ENCODE measurements at regions not wholly inside any gene's neighbourhood (a gene's known extent, or its start where the extent isn't known, plus 50 kb on each side); places are given as distances from the start of the nearest gene placed in this dataset.
"Not testable (repeated sequence)": the region's sequence is repeated elsewhere in the genome, so short reads cannot be mapped to it uniquely, and the experiment has no call there.

DNA sequence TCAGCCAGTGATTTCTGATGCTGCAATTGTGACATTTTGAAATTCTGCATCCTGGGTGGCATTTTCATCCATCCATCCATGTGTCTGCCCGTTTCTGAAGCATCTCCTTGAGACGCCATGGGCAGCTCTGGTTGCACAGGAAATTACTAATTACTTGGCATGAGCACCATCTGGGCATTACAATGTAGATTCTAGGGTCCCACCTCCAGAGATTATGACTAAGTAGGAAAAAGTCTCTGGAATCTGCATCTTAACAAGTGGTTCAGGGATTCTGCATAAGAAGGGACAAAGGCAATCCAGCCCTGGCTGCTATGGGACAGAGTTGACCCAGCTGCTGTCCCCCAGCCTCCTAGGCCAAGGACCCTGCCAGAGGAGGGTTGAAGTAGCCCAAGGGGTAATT, 65.3 kb downstream of the CUZD1 start:
- Mint-ChIP-seq H3K4me1 (no peaks in the 10 kb centered on the region), H3K27ac (no peak overlapping the region), H3K9me3 (no peaks in the 10 kb centered on the region), H3K4me3 (no peak overlapping the region), H3K36me3 (no peaks in the 10 kb centered on the region)
- ATAC-seq (no peak), DNase-seq (ENCODE audit: low spot score in 2 of 2) (no peak)

DNA sequence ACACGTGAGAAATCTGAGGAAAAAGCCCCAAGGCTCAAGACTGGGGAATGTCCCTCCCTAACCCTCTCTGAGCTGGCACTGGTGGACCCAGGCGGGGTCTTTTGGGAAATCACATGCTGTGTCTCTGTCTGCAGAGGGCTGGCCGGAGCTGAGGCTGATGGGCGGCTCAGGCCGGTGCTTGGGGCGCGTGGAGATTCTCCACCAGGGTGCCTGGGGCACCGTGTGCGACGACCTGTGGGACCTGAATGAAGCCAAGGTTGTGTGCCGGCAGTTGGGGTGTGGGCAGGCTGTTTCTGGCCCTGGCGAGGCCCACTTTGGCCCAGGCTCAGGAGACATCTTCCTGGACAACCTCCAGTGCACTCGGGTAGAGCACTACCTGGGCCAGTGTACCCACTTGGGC, 65.7 kb downstream of the CUZD1 start:
- no peaks in the 10 kb centered on the region for H3K36me3 Mint-ChIP-seq
- H3K9me3 Mint-ChIP-seq, result no peaks in the 10 kb centered on the region
- ATAC-seq (peak; percentile 14), DNase-seq (ENCODE audit: low spot score in 2 of 2) (no peak)
- no peaks in the 10 kb centered on the region for H3K4me1 Mint-ChIP-seq
- H3K27ac Mint-ChIP-seq, result no peak overlapping the region
- no peak overlapping the region for H3K4me3 Mint-ChIP-seq

DNA sequence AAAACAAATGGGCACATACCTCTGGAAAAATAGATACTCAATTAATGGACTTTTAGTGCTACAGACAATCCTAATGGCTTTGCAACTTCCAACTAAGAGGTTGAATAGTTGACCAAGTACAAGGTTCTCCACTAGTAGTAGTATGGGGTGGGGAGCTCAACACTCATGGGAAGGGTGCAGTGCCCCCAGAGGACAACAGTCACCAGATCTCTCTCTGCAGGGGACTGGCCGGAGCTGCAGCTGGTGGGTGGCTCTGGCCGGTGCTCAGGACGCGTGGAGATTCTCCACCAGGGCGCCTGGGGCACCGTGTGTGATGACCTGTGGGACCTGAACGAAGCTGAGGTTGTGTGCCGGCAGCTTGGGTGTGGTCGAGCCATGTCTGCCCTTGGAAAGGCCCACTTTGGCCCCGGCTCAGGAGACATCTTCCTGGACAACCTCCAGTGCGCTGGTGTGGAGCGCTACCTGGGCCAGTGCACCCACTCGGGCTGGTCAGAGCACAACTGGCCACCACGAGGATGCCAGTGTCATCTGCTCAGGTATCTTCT, 68.1 kb downstream of the CUZD1 start:
- peaks cover 2% of the 10 kb centered on the region for H3K9me3 Mint-ChIP-seq
- ATAC-seq, result no peak
- no peak overlapping the region for H3K27ac Mint-ChIP-seq
- H3K36me3 Mint-ChIP-seq, result no peaks in the 10 kb centered on the region
- no peak for DNase-seq (ENCODE audit: low spot score in 2 of 2)
- no peaks in the 10 kb centered on the region for H3K4me1 Mint-ChIP-seq
- no peak overlapping the region for H3K4me3 Mint-ChIP-seq

DNA sequence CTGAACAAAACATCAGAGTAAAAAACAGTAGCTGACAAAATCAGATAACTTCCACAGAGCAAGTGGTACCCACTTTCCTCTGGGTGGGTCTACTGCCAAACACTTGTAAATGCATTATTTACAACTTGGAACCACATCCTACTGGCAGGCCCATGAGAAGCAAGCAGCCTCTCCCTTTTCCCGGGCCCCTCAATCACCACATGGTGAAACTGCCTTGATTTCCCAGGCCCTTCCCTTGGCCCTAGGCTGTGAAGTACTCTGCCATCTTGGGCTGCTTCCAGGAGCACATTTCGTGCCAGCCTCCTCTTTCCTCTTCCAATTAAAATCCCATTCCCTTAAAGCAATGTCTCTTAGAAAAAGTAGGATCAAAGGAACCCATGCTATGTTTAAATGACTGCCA, 71.4 kb downstream of the CUZD1 start:
- Mint-ChIP-seq H3K27ac (no peak overlapping the region), H3K9me3 (peaks cover 2% of the 10 kb centered on the region), H3K36me3 (no peaks in the 10 kb centered on the region), H3K4me3 (no peak overlapping the region), H3K4me1 (no peaks in the 10 kb centered on the region)
- ATAC-seq (no peak), DNase-seq (ENCODE audit: low spot score in 2 of 2) (no peak)

GRCh38 chr10:122771404-122771803, 71.8 kb upstream of the C10orf120 start:
- H3K9me3 Mint-ChIP-seq; H3K4me3 Mint-ChIP-seq; DNase-seq (ENCODE audit: low spot score in 2 of 2); H3K36me3 Mint-ChIP-seq; H3K4me1 Mint-ChIP-seq; H3K27ac Mint-ChIP-seq; ATAC-seq: not testable (repeated sequence)

DNA sequence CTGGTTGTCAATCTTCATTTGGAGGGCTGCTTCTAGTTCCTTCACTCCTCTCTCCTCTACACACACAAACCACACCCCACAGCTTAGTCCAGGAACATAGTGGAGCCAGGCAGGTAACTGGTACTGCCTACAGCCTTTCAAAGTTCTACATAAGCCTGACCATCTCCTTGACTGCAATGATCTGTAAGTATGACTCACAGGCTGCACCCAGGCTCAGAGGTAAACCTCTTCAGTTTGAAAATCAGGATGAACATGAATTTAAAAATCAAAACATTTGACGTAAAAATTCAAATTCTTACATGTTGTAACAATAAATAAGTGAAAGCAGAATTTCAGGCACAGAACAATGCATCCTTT, 68.7 kb upstream of the C10orf120 start:
- no peak overlapping the region for H3K4me3 Mint-ChIP-seq
- DNase-seq (ENCODE audit: low spot score in 2 of 2), result no peak
- no peaks in the 10 kb centered on the region for H3K9me3 Mint-ChIP-seq
- H3K36me3 Mint-ChIP-seq, result no peaks in the 10 kb centered on the region
- H3K27ac Mint-ChIP-seq, result no peak overlapping the region
- no peak for ATAC-seq
- no peaks in the 10 kb centered on the region for H3K4me1 Mint-ChIP-seq

DNA sequence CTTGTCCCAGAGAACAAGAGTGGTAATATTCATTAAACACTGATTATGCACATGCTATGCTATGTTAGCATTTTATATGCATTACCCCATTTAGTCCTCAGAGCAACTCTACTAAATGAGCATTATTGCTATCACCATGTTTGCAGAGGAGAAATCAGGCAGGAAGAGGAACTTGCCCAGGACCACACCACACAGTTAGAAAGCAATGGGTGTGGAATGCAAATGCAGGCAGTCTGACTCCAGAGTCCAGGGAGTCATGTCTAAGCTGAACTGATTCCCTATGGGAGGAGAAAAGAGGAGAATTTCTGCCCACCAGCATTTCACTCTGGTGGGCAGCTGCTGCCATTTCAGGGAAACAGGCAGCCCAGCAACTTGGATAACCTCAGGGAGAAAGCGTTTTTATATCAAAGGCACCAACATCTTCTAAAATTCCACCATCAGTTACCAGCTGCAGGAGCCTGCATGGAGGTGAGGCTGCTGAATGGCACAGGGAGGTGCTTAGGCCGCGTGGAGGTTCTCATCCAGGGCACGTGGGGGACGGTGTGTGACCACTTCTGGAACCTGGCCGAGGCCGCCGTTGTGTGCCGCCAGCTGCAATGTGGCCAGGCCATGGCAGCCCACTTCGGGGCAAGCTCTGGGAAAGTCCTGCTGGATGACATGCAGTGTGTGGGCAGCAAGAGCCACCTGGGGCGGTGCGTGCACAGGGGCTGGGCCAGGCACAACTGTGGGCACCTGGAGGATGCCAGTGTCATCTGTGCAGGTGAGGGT, 68.2 kb upstream of the C10orf120 start:
- no peak overlapping the region for H3K4me3 Mint-ChIP-seq
- H3K36me3 Mint-ChIP-seq, result no peaks in the 10 kb centered on the region
- no peak overlapping the region for H3K27ac Mint-ChIP-seq
- H3K4me1 Mint-ChIP-seq, result no peaks in the 10 kb centered on the region
- no peaks in the 10 kb centered on the region for H3K9me3 Mint-ChIP-seq
- ATAC-seq (no peak), DNase-seq (ENCODE audit: low spot score in 2 of 2) (no peak)

DNA sequence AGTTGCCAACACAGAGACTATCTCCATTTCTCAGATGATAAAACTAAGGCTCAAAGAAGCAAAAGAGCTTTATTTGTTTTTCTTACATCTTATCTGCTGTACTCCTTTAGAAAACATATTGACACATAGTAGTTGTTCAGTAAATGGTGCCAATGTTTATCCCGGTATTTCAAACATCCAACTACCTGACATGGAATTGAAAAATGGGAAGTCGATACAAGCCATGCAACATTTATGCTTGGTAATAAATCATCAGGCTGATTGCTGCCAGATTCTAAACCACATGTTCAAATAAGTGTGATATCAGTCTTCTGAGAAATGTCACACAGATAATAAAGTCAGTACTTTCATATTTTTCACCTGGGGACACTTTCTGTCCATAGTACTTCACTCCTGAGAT, 65.8 kb upstream of the C10orf120 start:
- Mint-ChIP-seq H3K4me3 (no peak overlapping the region), H3K9me3 (no peaks in the 10 kb centered on the region), H3K27ac (no peak overlapping the region), H3K36me3 (no peaks in the 10 kb centered on the region), H3K4me1 (no peaks in the 10 kb centered on the region)
- ATAC-seq, result no peak
- DNase-seq (ENCODE audit: low spot score in 2 of 2), result no peak

DNA sequence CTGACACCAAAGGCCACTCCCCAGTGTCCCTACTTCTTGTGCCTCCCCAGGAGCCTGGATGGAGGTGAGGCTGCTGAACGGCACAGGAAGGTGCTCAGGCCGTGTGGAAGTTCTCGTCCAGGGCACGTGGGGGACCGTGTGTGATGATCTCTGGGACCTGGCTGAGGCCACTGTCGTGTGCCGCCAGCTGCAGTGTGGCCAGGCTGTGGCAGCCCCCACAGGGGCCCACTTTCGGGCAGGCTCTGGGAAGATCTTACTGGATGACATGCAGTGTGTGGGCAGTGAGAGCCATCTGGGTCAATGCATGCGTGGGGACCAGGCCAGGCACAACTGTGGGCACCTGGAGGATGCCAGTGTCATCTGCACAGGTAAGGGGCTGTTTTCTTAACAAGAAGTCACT, 57.0 kb upstream of the C10orf120 start:
- Mint-ChIP-seq H3K4me3 (no peak overlapping the region), H3K27ac (no peak overlapping the region), H3K36me3 (no peaks in the 10 kb centered on the region), H3K4me1 (no peaks in the 10 kb centered on the region), H3K9me3 (peaks cover 6% of the 10 kb centered on the region)
- DNase-seq (ENCODE audit: low spot score in 2 of 2) (no peak), ATAC-seq (no peak)

GRCh38 chr10:122754491-122755235, 55.0 kb upstream of the C10orf120 start:
- Mint-ChIP-seq H3K4me3 (no peak overlapping the region), H3K4me1 (no peaks in the 10 kb centered on the region), H3K36me3 (no peaks in the 10 kb centered on the region), H3K9me3 (peaks cover 6% of the 10 kb centered on the region), H3K27ac (no peak overlapping the region)
- DNase-seq (ENCODE audit: low spot score in 2 of 2) (no peak), ATAC-seq (no peak)

DNA sequence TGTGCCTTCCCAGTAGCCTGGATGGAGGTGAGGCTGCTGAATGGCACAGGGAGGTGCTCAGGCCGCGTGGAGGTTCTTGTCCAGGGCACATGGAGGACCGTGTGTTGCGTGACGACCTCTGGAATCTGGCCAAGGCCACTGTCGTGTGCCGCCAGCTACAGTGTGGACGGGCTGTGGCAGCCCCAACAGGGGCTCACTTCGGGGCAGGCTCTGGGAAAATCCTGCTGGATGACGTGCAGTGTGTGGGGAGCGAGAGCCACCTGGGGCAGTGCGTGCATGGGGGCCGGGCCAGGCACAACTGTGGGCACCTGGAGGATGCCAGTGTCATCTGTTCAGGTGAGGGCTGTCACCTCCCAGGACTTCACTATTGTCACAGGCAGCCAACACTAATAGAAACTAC, 50.2 kb upstream of the C10orf120 start:
- Mint-ChIP-seq H3K4me1 (no peaks in the 10 kb centered on the region), H3K9me3 (no peaks in the 10 kb centered on the region), H3K4me3 (no peak overlapping the region), H3K36me3 (no peaks in the 10 kb centered on the region), H3K27ac (no peak overlapping the region)
- DNase-seq (ENCODE audit: low spot score in 2 of 2) (no peak), ATAC-seq (no peak)

All from stimulated activated effector memory CD8-positive, alpha-beta T cell treated with anti-CD3 and anti-CD28 coated beads, Interleukin-12 subunit alpha, Interleukin-12 subunit beta, amount 100 ng/mL, for 72 hours (primary cell).